ENCODE measurements at regions not wholly inside any gene's neighbourhood (a gene's known extent, or its start where the extent isn't known, plus 50 kb on each side); places are given as distances from the start of the nearest gene placed in this dataset.

- H3K36me3 Mint-ChIP-seq = no peaks in the 10 kb centered on the region
- DNase-seq (ENCODE audit: low spot score in 2 of 2) (no peak), ATAC-seq (no peak)
- H3K27ac Mint-ChIP-seq = peak overlapping the region; percentile 19 to 53
- H3K9me3 Mint-ChIP-seq = no peaks in the 10 kb centered on the region
Observed at GRCh38 chr14:100394886-100395672, 71.9 kb downstream of the SLC25A47 start.

- Mint-ChIP-seq H3K9me3 (no peaks in the 10 kb centered on the region), H3K27ac (no peak overlapping the region), H3K36me3 (no peaks in the 10 kb centered on the region)
- no peak for ATAC-seq
- no peak for DNase-seq (ENCODE audit: low spot score in 2 of 2)
Observed at GRCh38 chr14:100396266-100396795, 73.2 kb downstream of the SLC25A47 start.

GRCh38 chr14:100397005-100397404 lies 73.9 kb downstream of the SLC25A47 start:
- Mint-ChIP-seq H3K9me3 (no peaks in the 10 kb centered on the region), H3K36me3 (no peaks in the 10 kb centered on the region), H3K27ac (no peak overlapping the region)
- no peak for DNase-seq (ENCODE audit: low spot score in 2 of 2)
- no peak for ATAC-seq

GRCh38 chr14:100398044-100398443 lies 74.9 kb downstream of the SLC25A47 start:
- Mint-ChIP-seq H3K27ac (no peak overlapping the region), H3K9me3 (no peaks in the 10 kb centered on the region), H3K36me3 (no peaks in the 10 kb centered on the region)
- no peak for DNase-seq (ENCODE audit: low spot score in 2 of 2)
- ATAC-seq = no peak

- ATAC-seq = no peak
Observed at GRCh38 chr14:100399052-100399849, 76.1 kb downstream of the SLC25A47 start.

GRCh38 chr14:100400115-100400514 lies 77.0 kb downstream of the SLC25A47 start:
- Mint-ChIP-seq H3K36me3 (no peaks in the 10 kb centered on the region), H3K27ac (peak overlapping the region in 1 of 2 donors; percentile 1), H3K9me3 (no peaks in the 10 kb centered on the region)
- DNase-seq (ENCODE audit: low spot score in 2 of 2) (no peak), ATAC-seq (no peak)

More at GRCh38 chr14:100399052-100399849, 76.1 kb downstream of the SLC25A47 start:
- no peaks in the 10 kb centered on the region for H3K9me3 Mint-ChIP-seq
- peak overlapping the region; percentile 1 to 50 for H3K27ac Mint-ChIP-seq
- no peak for DNase-seq (ENCODE audit: low spot score in 2 of 2)
- H3K36me3 Mint-ChIP-seq = no peaks in the 10 kb centered on the region

GRCh38 chr14:100401031-100401692 lies 78.0 kb downstream of the SLC25A47 start:
- DNase-seq (ENCODE audit: low spot score in 2 of 2) = no peak
- H3K36me3 Mint-ChIP-seq = no peaks in the 10 kb centered on the region
- no peak for ATAC-seq
- no peak overlapping the region for H3K27ac Mint-ChIP-seq
- no peaks in the 10 kb centered on the region for H3K9me3 Mint-ChIP-seq

- Mint-ChIP-seq H3K9me3 (no peaks in the 10 kb centered on the region), H3K36me3 (no peaks in the 10 kb centered on the region), H3K27ac (no peak overlapping the region)
- DNase-seq (ENCODE audit: low spot score in 2 of 2) (no peak), ATAC-seq (no peak)
Observed at GRCh38 chr14:100401792-100402191, 78.7 kb downstream of the SLC25A47 start.

GRCh38 chr14:100402631-100403030 lies 79.5 kb downstream of the SLC25A47 start:
- ATAC-seq = no peak
- no peak for DNase-seq (ENCODE audit: low spot score in 2 of 2)
- Mint-ChIP-seq H3K27ac (no peak overlapping the region), H3K36me3 (no peaks in the 10 kb centered on the region), H3K9me3 (no peaks in the 10 kb centered on the region)

GRCh38 chr14:100403105-100403504 lies 80.0 kb downstream of the SLC25A47 start:
- Mint-ChIP-seq H3K27ac (no peak overlapping the region), H3K9me3 (no peaks in the 10 kb centered on the region), H3K36me3 (no peaks in the 10 kb centered on the region)
- ATAC-seq (no peak), DNase-seq (ENCODE audit: low spot score in 2 of 2) (no peak)

- no peak for ATAC-seq
- Mint-ChIP-seq H3K9me3 (no peaks in the 10 kb centered on the region), H3K36me3 (no peaks in the 10 kb centered on the region), H3K27ac (no peak overlapping the region)
- DNase-seq (ENCODE audit: low spot score in 2 of 2) = no peak
Observed at GRCh38 chr14:100403802-100404365, 80.7 kb downstream of the SLC25A47 start.

GRCh38 chr14:100404419-100404818 lies 81.3 kb downstream of the SLC25A47 start:
- Mint-ChIP-seq H3K9me3 (no peaks in the 10 kb centered on the region), H3K27ac (peak overlapping the region; percentile 31 to 35), H3K36me3 (no peaks in the 10 kb centered on the region)
- DNase-seq (ENCODE audit: low spot score in 2 of 2) (no peak), ATAC-seq (no peak)

- Mint-ChIP-seq H3K27ac (peak overlapping the region in 1 of 2 donors; percentile 75), H3K9me3 (no peaks in the 10 kb centered on the region)
- no peak for ATAC-seq
Observed at GRCh38 chr14:100405760-100406455, 82.8 kb downstream of the SLC25A47 start.

GRCh38 chr14:100406505-100407131 lies 83.5 kb downstream of the SLC25A47 start:
- Mint-ChIP-seq H3K9me3 (no peaks in the 10 kb centered on the region), H3K27ac (peak overlapping the region; percentile 1 to 75), H3K36me3 (no peaks in the 10 kb centered on the region)
- peak in 1 of 2 donors; percentile 44 for DNase-seq (ENCODE audit: low spot score in 2 of 2)
- ATAC-seq = peak; percentile 91 to 97

More at GRCh38 chr14:100405760-100406455, 82.8 kb downstream of the SLC25A47 start:
- DNase-seq (ENCODE audit: low spot score in 2 of 2) = no peak
- no peaks in the 10 kb centered on the region for H3K36me3 Mint-ChIP-seq

GRCh38 chr14:100407376-100408102 lies 84.4 kb downstream of the SLC25A47 start:
- no peak for ATAC-seq
- DNase-seq (ENCODE audit: low spot score in 2 of 2) = no peak
- no peaks in the 10 kb centered on the region for H3K9me3 Mint-ChIP-seq
- peak overlapping the region in 1 of 2 donors; percentile 44 for H3K27ac Mint-ChIP-seq
- H3K36me3 Mint-ChIP-seq = no peaks in the 10 kb centered on the region
